ENCODE measurements at regions not wholly inside any gene's neighbourhood (a gene's known extent, or its start where the extent isn't known, plus 50 kb on each side); places are given as distances from the start of the nearest gene placed in this dataset.
"Not testable (repeated sequence)": the region's sequence is repeated elsewhere in the genome, so short reads cannot be mapped to it uniquely, and the experiment has no call there.

DNA sequence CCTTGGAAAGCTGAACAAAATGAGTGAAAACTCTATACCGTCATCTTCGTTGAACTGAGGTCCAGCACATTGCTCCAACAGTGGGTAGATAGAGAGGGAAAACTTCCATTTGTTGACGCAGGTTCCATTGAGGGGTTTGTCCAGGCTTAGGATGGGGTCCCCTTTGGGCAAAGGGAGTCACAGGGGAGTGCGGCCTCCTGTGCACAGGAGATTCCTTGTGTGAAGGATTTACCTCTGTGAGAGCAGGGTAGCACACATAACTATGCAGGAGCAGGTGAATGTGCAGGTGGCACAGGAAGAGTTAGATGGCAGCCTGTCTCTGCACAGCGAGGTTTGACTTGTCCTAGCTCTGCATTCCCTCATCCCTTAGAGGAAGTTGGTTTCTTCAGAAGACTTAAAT is 139.3 kb downstream of the SNRPN start:
- Mint-ChIP-seq H3K27ac (no peak overlapping the region), H3K4me3 (no peak overlapping the region), H3K36me3 (peaks cover 91% of the 10 kb centered on the region), H3K4me1 (no peaks in the 10 kb centered on the region), H3K9me3 (peaks cover 27 to 74% (median 50%) of the 10 kb centered on the region in 3 donors), H3K27me3 (no peaks in the 10 kb centered on the region)
- no peak overlapping the region for H3K27ac ChIP-seq (ENCODE audit: low read length)
- 79% methylated on average over 2 of the region's 5 CpGs for whole genome bisulfite sequencing (ENCODE audit: insufficient coverage)
- peaks cover 22% of the 10 kb centered on the region for H3K9me3 ChIP-seq
- DNase-seq: no peak
- H3K4me1 ChIP-seq (ENCODE audit: control insufficient read depth in 1 of 2, extremely low read depth in 1 of 2, insufficient read depth in 2 of 2, low read length in 2 of 2): no peaks in the 10 kb centered on the region
- peak overlapping the region in 1 of 2 donors; percentile 41 for H3K4me3 ChIP-seq (ENCODE audit: control insufficient read depth in 1 of 2, extremely low read depth in 1 of 2, low read length in 1 of 2)
- no peak for ATAC-seq (replicated peaks in 1 of 4)
- CTCF ChIA-PET: no interaction called here
- POLR2A ChIA-PET: no interaction called here
- H3K27me3 ChIP-seq (replicated peaks in 1 of 2; ENCODE audit: control insufficient read depth in 2 of 2, extremely low read depth in 1 of 2, insufficient read depth in 2 of 2, low read length in 1 of 2): no peaks in the 10 kb centered on the region
- H3K36me3 ChIP-seq (ENCODE audit: control insufficient read depth in 2 of 2, extremely low read depth in 1 of 2, insufficient read depth in 1 of 2, low read length in 1 of 2): peaks cover 10 to 54% of the 10 kb centered on the region in 2 donors

DNA sequence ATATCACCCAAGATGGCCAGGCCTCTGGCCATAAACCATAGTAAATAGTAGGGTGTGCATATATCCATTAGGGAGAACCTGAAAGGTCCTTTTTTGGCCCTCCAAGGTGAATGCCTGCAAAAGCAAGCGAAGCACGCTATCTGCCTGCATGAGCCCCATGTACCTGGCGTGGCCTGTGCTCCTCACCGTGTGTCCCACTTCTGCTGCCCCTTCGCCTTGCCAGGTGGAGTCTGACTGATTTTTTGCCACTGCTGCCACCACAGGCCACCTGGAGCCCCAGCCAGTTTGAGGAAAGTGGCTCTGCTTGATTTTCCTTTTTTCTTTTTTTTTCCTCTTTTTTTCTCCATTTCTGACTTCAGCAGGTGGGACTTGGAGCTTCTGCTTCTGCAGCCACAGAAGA is 139.7 kb downstream of the SNRPN start:
- ChIA-PET CTCF (no interaction called here), POLR2A (no interaction called here)
- Mint-ChIP-seq H3K4me3 (no peak overlapping the region), H3K4me1 (no peaks in the 10 kb centered on the region), H3K9me3 (peaks cover 28 to 74% (median 50%) of the 10 kb centered on the region in 3 donors), H3K36me3 (peaks cover 91% of the 10 kb centered on the region), H3K27me3 (no peaks in the 10 kb centered on the region), H3K27ac (no peak overlapping the region)
- H3K4me1 ChIP-seq (ENCODE audit: control insufficient read depth in 1 of 2, extremely low read depth in 1 of 2, insufficient read depth in 2 of 2, low read length in 2 of 2): no peaks in the 10 kb centered on the region
- no peak overlapping the region for H3K27ac ChIP-seq (ENCODE audit: low read length)
- no peak for DNase-seq
- H3K27me3 ChIP-seq (replicated peaks in 1 of 2; ENCODE audit: control insufficient read depth in 2 of 2, extremely low read depth in 1 of 2, insufficient read depth in 2 of 2, low read length in 1 of 2): no peaks in the 10 kb centered on the region
- H3K4me3 ChIP-seq (ENCODE audit: control insufficient read depth in 1 of 2, extremely low read depth in 1 of 2, low read length in 1 of 2): peak overlapping the region in 1 of 2 donors; percentile 41
- ATAC-seq (replicated peaks in 1 of 4): no peak
- 78% methylated on average over 3 of the region's 5 CpGs for WGBS (ENCODE audit: insufficient coverage)
- peaks cover 5 to 51% of the 10 kb centered on the region in 2 donors for H3K36me3 ChIP-seq (ENCODE audit: control insufficient read depth in 2 of 2, extremely low read depth in 1 of 2, insufficient read depth in 1 of 2, low read length in 1 of 2)
- peaks cover 19% of the 10 kb centered on the region for H3K9me3 ChIP-seq

DNA sequence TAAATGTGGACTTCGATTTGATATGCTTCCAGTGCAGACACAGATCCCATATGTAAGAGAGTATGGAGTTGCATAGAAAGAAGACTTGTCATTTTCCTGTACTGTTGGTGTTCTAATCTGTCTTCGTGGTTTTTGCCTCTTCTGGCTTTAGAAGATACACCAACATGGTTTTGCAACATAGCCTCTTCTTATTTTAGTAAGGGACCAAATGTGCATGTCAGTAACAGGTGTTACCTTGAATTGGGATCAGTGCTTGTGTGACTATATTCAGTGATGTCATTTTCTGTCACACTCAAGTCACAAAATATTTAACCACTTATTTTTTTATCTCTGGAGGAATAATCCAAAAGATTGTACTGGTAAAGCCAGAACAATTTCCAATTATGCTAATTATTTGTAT is 140.4 kb downstream of the SNRPN start:
- Histone ChIP-seq H3K27ac (ENCODE audit: low read length) (no peak overlapping the region), H3K9me3 (peaks cover 18% of the 10 kb centered on the region), H3K36me3 (ENCODE audit: control insufficient read depth in 2 of 2, extremely low read depth in 1 of 2, insufficient read depth in 1 of 2, low read length in 1 of 2) (peaks cover 5 to 49% of the 10 kb centered on the region in 2 donors), H3K4me3 (ENCODE audit: control insufficient read depth in 1 of 2, extremely low read depth in 1 of 2, low read length in 1 of 2) (no peak overlapping the region), H3K4me1 (ENCODE audit: control insufficient read depth in 1 of 2, extremely low read depth in 1 of 2, insufficient read depth in 2 of 2, low read length in 2 of 2) (no peaks in the 10 kb centered on the region), H3K27me3 (replicated peaks in 1 of 2; ENCODE audit: control insufficient read depth in 2 of 2, extremely low read depth in 1 of 2, insufficient read depth in 2 of 2, low read length in 1 of 2) (no peaks in the 10 kb centered on the region)
- H3K36me3 Mint-ChIP-seq: peaks cover 91% of the 10 kb centered on the region
- no peak for ATAC-seq (replicated peaks in 1 of 4)
- POLR2A ChIA-PET: no interaction called here
- H3K9me3 Mint-ChIP-seq: peaks cover 24 to 68% (median 51%) of the 10 kb centered on the region in 3 donors
- peak overlapping the region in 1 of 3 donors; percentile 6 for H3K4me3 Mint-ChIP-seq
- H3K27me3 Mint-ChIP-seq: no peaks in the 10 kb centered on the region
- CTCF ChIA-PET: no interaction called here
- H3K4me1 Mint-ChIP-seq: no peaks in the 10 kb centered on the region
- no peak overlapping the region for H3K27ac Mint-ChIP-seq
- 57% methylated on average over 1 of the region's 2 CpGs for WGBS (ENCODE audit: insufficient coverage)
- DNase-seq: no peak

DNA sequence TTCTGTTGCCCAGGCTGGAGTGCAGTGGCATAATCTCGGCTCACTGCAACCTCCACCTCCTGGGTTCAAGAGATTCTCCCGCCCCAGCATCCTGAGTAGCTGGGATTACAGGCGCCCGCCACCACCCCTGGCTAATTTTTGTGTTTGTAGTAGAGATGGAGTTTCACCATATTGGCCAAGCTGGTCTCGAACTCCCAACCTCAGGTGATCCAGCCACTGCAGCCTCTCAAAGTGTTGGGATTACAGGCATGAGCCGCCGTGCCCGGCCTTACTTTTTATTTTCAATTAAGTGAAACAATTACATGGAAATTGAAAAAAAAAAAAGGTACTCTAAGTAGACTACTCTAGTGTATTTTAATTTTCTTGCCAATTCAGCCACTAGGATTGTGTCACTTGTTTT is 145.2 kb downstream of the SNRPN start:
- DNase-seq; H3K4me3 ChIP-seq (ENCODE audit: control insufficient read depth in 1 of 2, extremely low read depth in 1 of 2, low read length in 1 of 2); H3K4me1 Mint-ChIP-seq; CTCF ChIA-PET; H3K4me1 ChIP-seq (ENCODE audit: control insufficient read depth in 1 of 2, extremely low read depth in 1 of 2, insufficient read depth in 2 of 2, low read length in 2 of 2); H3K27ac ChIP-seq (ENCODE audit: low read length); ATAC-seq (replicated peaks in 1 of 4); H3K4me3 Mint-ChIP-seq; H3K27me3 Mint-ChIP-seq; H3K27me3 ChIP-seq (replicated peaks in 1 of 2; ENCODE audit: control insufficient read depth in 2 of 2, extremely low read depth in 1 of 2, insufficient read depth in 2 of 2, low read length in 1 of 2); H3K27ac Mint-ChIP-seq: not testable (repeated sequence)
- Histone ChIP-seq H3K36me3 (ENCODE audit: control insufficient read depth in 2 of 2, extremely low read depth in 1 of 2, insufficient read depth in 1 of 2, low read length in 1 of 2) (peaks cover 6 to 29% of the 10 kb centered on the region in 2 donors), H3K9me3 (peaks cover 13% of the 10 kb centered on the region)
- POLR2A ChIA-PET: interaction anchor here in 1 of 2 donors (0.7 kb wide), 1 partner anchor 810 kb away, joined by 3 read pairs; no protein-coding TSS in a partner anchor
- H3K9me3 Mint-ChIP-seq: peaks cover 19 to 53% (median 33%) of the 10 kb centered on the region in 3 donors
- WGBS (ENCODE audit: insufficient coverage): no CpG with 5 or more reads among the region's 8 CpGs
- peaks cover 83% of the 10 kb centered on the region for H3K36me3 Mint-ChIP-seq

DNA sequence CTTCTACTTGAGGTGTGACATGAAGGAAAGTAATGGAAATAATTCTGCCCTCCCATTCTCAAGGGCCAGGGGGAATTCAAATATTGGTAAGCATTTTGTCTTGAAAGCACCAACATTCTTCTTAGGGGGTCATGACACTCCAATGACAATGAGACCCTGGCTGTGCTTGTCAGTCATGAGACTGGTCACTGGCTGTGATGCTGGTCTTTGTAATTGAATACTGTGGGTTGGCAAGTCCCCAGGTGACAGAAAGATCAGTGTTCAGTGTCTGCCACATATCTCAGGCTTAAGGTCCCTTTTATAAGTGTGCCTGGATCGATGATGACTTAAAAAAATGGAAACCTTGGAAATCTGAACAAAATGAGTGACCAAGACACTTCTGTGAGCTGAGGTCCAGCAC is 151.4 kb downstream of the SNRPN start:
- Histone ChIP-seq H3K9me3 (peaks cover 8% of the 10 kb centered on the region), H3K27me3 (replicated peaks in 1 of 2; ENCODE audit: control insufficient read depth in 2 of 2, extremely low read depth in 1 of 2, insufficient read depth in 2 of 2, low read length in 1 of 2) (no peaks in the 10 kb centered on the region), H3K27ac (ENCODE audit: low read length) (no peak overlapping the region), H3K4me1 (ENCODE audit: control insufficient read depth in 1 of 2, extremely low read depth in 1 of 2, insufficient read depth in 2 of 2, low read length in 2 of 2) (no peaks in the 10 kb centered on the region), H3K36me3 (ENCODE audit: control insufficient read depth in 2 of 2, extremely low read depth in 1 of 2, insufficient read depth in 1 of 2, low read length in 1 of 2) (peaks cover 10 to 49% of the 10 kb centered on the region in 2 donors), H3K4me3 (ENCODE audit: control insufficient read depth in 1 of 2, extremely low read depth in 1 of 2, low read length in 1 of 2) (no peak overlapping the region)
- Mint-ChIP-seq H3K27me3 (no peaks in the 10 kb centered on the region), H3K36me3 (peaks cover 93% of the 10 kb centered on the region), H3K4me3 (no peak overlapping the region), H3K27ac (no peak overlapping the region), H3K9me3 (peaks cover 11 to 66% (median 42%) of the 10 kb centered on the region in 3 donors), H3K4me1 (no peaks in the 10 kb centered on the region)
- DNase-seq: no peak
- ChIA-PET POLR2A (no interaction called here), CTCF (no interaction called here)
- no peak for ATAC-seq (replicated peaks in 1 of 4)
- WGBS (ENCODE audit: insufficient coverage): 43% methylated on average over 1 of the region's 1 CpG

DNA sequence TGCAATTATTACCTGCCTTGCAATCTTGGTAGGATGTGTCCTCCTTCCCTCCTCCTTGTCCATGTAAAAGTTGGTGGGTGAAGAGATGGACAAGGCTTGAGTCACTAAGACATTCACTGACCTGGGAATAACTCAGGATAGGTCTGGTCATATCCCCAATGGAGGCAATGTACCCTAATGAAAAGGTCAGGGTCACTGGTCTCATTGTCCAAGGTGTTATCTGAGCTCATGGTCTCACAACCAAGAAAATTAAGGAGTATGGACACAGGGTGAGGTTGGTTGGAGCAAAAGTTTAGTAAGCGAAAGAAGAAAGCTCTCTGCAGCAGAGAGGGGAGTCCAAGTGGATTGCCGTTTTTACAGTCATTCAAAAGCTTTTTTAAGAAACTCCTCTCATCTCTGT is 179.0 kb downstream of the SNRPN start:
- CTCF ChIA-PET: no interaction called here
- H3K36me3 Mint-ChIP-seq: peaks cover 5% of the 10 kb centered on the region
- H3K27me3 Mint-ChIP-seq: no peaks in the 10 kb centered on the region
- ATAC-seq (replicated peaks in 1 of 4): no peak
- H3K27ac Mint-ChIP-seq: no peak overlapping the region
- no peak overlapping the region for H3K27ac ChIP-seq (ENCODE audit: low read length)
- H3K4me3 Mint-ChIP-seq: no peak overlapping the region
- DNase-seq: no peak
- 40% methylated on average over 1 of the region's 2 CpGs for WGBS (ENCODE audit: insufficient coverage)
- no peaks in the 10 kb centered on the region for H3K4me1 ChIP-seq (ENCODE audit: control insufficient read depth in 1 of 2, extremely low read depth in 1 of 2, insufficient read depth in 2 of 2, low read length in 2 of 2)
- no peaks in the 10 kb centered on the region for H3K36me3 ChIP-seq (ENCODE audit: control insufficient read depth in 2 of 2, extremely low read depth in 1 of 2, insufficient read depth in 1 of 2, low read length in 1 of 2)
- no peaks in the 10 kb centered on the region for H3K27me3 ChIP-seq (replicated peaks in 1 of 2; ENCODE audit: control insufficient read depth in 2 of 2, extremely low read depth in 1 of 2, insufficient read depth in 2 of 2, low read length in 1 of 2)
- POLR2A ChIA-PET: no interaction called here
- peaks cover 16 to 51% (median 29%) of the 10 kb centered on the region in 3 donors for H3K9me3 Mint-ChIP-seq
- H3K4me3 ChIP-seq (ENCODE audit: control insufficient read depth in 1 of 2, extremely low read depth in 1 of 2, low read length in 1 of 2): no peak overlapping the region
- H3K4me1 Mint-ChIP-seq: no peaks in the 10 kb centered on the region
- peaks cover 2% of the 10 kb centered on the region for H3K9me3 ChIP-seq

DNA sequence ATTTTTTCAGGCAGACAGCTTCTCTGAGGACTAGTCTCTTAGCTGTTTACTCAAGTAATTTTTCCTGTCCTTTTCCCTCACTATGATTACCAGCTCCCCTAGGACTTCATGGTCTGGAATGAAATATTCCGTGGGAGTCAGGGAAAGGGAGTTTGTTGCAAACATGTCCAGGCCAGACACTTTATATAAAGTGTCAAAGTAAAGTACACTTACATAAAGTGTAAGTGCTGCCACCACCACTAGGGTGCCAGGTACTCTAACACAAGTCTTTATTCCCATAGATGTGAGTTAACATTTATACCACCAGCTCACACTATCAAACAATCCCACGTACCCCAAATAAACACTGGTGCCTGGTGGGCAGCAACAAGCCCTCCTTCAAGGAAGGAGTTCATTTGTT is 179.8 kb downstream of the SNRPN start:
- no CpG with 5 or more reads among the region's 2 CpGs for WGBS (ENCODE audit: insufficient coverage)
- H3K4me3 Mint-ChIP-seq: no peak overlapping the region
- H3K4me1 ChIP-seq (ENCODE audit: control insufficient read depth in 1 of 2, extremely low read depth in 1 of 2, insufficient read depth in 2 of 2, low read length in 2 of 2): no peaks in the 10 kb centered on the region
- H3K36me3 Mint-ChIP-seq: peaks cover 5% of the 10 kb centered on the region
- no peak overlapping the region for H3K4me3 ChIP-seq (ENCODE audit: control insufficient read depth in 1 of 2, extremely low read depth in 1 of 2, low read length in 1 of 2)
- H3K36me3 ChIP-seq (ENCODE audit: control insufficient read depth in 2 of 2, extremely low read depth in 1 of 2, insufficient read depth in 1 of 2, low read length in 1 of 2): no peaks in the 10 kb centered on the region
- H3K27ac Mint-ChIP-seq: no peak overlapping the region
- ChIA-PET POLR2A (no interaction called here), CTCF (no interaction called here)
- H3K4me1 Mint-ChIP-seq: no peaks in the 10 kb centered on the region
- peaks cover 18 to 53% (median 31%) of the 10 kb centered on the region in 3 donors for H3K9me3 Mint-ChIP-seq
- ATAC-seq (replicated peaks in 1 of 4) (no peak), DNase-seq (no peak)
- peaks cover 2% of the 10 kb centered on the region for H3K9me3 ChIP-seq
- no peaks in the 10 kb centered on the region for H3K27me3 ChIP-seq (replicated peaks in 1 of 2; ENCODE audit: control insufficient read depth in 2 of 2, extremely low read depth in 1 of 2, insufficient read depth in 2 of 2, low read length in 1 of 2)
- H3K27me3 Mint-ChIP-seq: no peaks in the 10 kb centered on the region
- no peak overlapping the region for H3K27ac ChIP-seq (ENCODE audit: low read length)

Data from T-cell (primary cell).